Esophagus squamous epithelium (tissue), 4 donors: ENCODE measurements at regions not wholly inside any gene's neighbourhood (a gene's known extent, or its start where the extent isn't known, plus 50 kb on each side); places are given as distances from the start of the nearest gene placed in this dataset.

ENCODE experiments used
- POLR2A ChIP-seq, 4 donors: fragments of 450-650 bp; IDR thresholded peaks; one replicate each; pipeline ENCODE4 v1.6.1; 2017; ENCODE audit warnings: antibody characterized with exemption in 4 of 4, mild to moderate bottlenecking in 4 of 4, moderate library complexity in 3 of 4
- TF ChIP-seq, protein P1 (sequence below), 6 experiments: fragments of 450-650 bp in 4 of 6; fragments of 200-600 bp in 2 of 6; sonication (generic) in 2 of 6; IDR thresholded peaks; one replicate each; pipeline ENCODE4 v1.5.1; 2016 to 2019; ENCODE audit warnings: antibody characterized with exemption in 6 of 6, mild to moderate bottlenecking in 4 of 6, moderate library complexity in 4 of 6

DNA sequence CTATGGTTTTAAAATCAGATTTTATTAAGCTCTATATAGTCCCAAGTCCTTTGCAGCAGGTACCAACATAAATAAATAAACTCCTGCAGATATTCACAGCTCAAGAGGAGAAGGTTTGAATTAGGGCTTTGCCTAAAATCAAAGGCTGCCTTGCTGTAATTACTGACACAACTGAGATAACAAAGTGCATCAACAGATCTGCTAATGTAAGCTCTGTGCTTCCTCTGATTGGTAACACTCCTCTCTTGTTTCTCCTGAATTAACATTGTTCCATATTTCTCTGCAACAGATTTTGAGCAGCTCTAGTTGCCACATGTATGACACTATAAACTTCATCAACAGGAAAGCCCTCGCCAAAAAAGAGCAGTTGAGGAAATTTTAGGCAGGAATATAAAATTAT, 193.6 kb downstream of the SLC39A8 start:
- TF ChIP-seq, protein P1, sequence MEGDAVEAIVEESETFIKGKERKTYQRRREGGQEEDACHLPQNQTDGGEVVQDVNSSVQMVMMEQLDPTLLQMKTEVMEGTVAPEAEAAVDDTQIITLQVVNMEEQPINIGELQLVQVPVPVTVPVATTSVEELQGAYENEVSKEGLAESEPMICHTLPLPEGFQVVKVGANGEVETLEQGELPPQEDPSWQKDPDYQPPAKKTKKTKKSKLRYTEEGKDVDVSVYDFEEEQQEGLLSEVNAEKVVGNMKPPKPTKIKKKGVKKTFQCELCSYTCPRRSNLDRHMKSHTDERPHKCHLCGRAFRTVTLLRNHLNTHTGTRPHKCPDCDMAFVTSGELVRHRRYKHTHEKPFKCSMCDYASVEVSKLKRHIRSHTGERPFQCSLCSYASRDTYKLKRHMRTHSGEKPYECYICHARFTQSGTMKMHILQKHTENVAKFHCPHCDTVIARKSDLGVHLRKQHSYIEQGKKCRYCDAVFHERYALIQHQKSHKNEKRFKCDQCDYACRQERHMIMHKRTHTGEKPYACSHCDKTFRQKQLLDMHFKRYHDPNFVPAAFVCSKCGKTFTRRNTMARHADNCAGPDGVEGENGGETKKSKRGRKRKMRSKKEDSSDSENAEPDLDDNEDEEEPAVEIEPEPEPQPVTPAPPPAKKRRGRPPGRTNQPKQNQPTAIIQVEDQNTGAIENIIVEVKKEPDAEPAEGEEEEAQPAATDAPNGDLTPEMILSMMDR (IDR thresholded peaks at IDR 0.05) = no peak
- TF ChIP-seq POLR2A (IDR thresholded peaks at IDR 0.05) = no peak
